Frontal cortex (tissue), 4 donors: ENCODE measurements at regions not wholly inside any gene's neighbourhood (a gene's known extent, or its start where the extent isn't known, plus 50 kb on each side); places are given as distances from the start of the nearest gene placed in this dataset. TPM values are rescaled to one million over a fixed set of nuclear protein-coding genes. Genes with fewer than 3 reads are reported as not detected.
"Not testable (repeated sequence)": the region's sequence is repeated elsewhere in the genome, so short reads cannot be mapped to it uniquely, and the experiment has no call there.

Experiments used
- DNase-seq, 2 donors: peaks; one replicate each; pipeline ENCODE4 v3.0.0; 2012; ENCODE audit warnings: low spot score in 2 of 2
- FAIRE-seq: peaks from 2 replicates; lab custom pipeline; 2012; peaks lifted over from hg19 to GRCh38; lab: Jason Lieb, UNC
- small RNA-seq: library from RNA; depleted of rRNA; stranded (forward); fragments of <200 nt; gene quantifications from one replicate; pipeline ENCODE3, GENCODE V24; 2014
- donor health status: control.
- donor health status: control.
- donor health status: control.

DNA sequence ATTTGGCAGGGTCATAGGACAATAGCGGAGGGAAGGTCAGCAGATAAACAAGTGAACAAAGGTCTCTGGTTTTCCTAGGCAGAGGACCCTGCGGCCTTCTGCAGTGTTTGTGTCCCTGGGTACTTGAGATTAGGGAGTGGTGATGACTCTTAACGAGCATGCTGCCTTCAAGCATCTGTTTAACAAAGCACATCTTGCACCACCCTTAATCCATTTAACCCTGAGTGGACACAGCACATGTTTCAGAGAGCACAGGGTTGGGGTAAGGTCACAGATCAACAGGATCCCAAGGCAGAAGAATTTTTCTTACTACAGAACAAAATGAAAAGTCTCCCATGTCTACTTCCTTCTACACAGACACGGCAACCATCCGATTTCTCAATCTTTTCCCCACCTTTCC is 74.7 kb downstream of the LAT start:
- FAIRE-seq, DNase-seq: not testable (repeated sequence)

Small RNAs in the stretch of these regions (small RNA-seq; reads per million reads assigned to genes)
- gene AC025279.1, result not detected
- not detected for gene SNX29P2
